Tibial nerve (tissue), 4 donors: ENCODE measurements at regions not wholly inside any gene's neighbourhood (a gene's known extent, or its start where the extent isn't known, plus 50 kb on each side); places are given as distances from the start of the nearest gene placed in this dataset.

Experiments used
- CTCF ChIP-seq, 5 experiments: fragments of 200-600 bp in 3 of 5; fragments of 450-650 bp in 2 of 5; sonication (generic) in 3 of 5; IDR thresholded peaks; one replicate each; pipeline ENCODE4 v1.5.1; 2016 to 2019; ENCODE audit warnings: antibody characterized with exemption in 5 of 5, mild to moderate bottlenecking in 3 of 5, moderate library complexity in 2 of 5
- EP300 ChIP-seq, 2 donors: sonication (generic); formaldehyde crosslinking; IDR thresholded peaks; one replicate each; pipeline ENCODE4 v1.6.1; 2017; ENCODE audit warnings: antibody characterized with exemption in 2 of 2, mild to moderate bottlenecking in 1 of 2
- POLR2A ChIP-seq, 2 donors: fragments of 450-650 bp; IDR thresholded peaks; one replicate each; pipeline ENCODE4 v1.6.1; 2017; ENCODE audit warnings: antibody characterized with exemption in 2 of 2, mild to moderate bottlenecking in 2 of 2, moderate library complexity in 2 of 2

- no peak for TF ChIP-seq CTCF (IDR thresholded peaks at IDR 0.05)
- TF ChIP-seq POLR2A (IDR thresholded peaks at IDR 0.05): no peak
- no peak for TF ChIP-seq EP300 (IDR thresholded peaks at IDR 0.05)
Observed at GRCh38 chr20:51193066-51193772, 170.3 kb upstream of the KCNG1 start.
